Caco-2 (cell line): ENCODE measurements at regions not wholly inside any gene's neighbourhood (a gene's known extent, or its start where the extent isn't known, plus 50 kb on each side); places are given as distances from the start of the nearest gene placed in this dataset.

Source experiments
- BruUV-seq: library from RNA; stranded (reverse); fragments of 400-500 nt; replicated peaks from 2 replicates; lab custom pipeline; 2021; lab: Mats Ljungman, UMichigan
- CTCF ChIA-PET: fragments of 300-600 bp; sonication (Branson Sonifier 250); formaldehyde crosslinking; loops from one replicate; lab custom pipeline; 2022; ENCODE audit warnings: antibody characterized with exemption; lab: Charles Lee
- POLR2A ChIA-PET: fragments of 300-600 bp; sonication (Branson Sonifier 250); formaldehyde crosslinking; loops from one replicate; lab custom pipeline; 2022; ENCODE audit warnings: antibody characterized with exemption; lab: Charles Lee
- DNase-seq, 2 experiments: peaks; one replicate each; pipeline versions ENCODE4 v3.0.0 to v3.0.0-alpha.2; 2020 to 2022
- H3K27me3 ChIP-seq: replicated peaks from 2 replicates; pipeline ENCODE4 v1.6.0; 2011; ENCODE audit warnings: low read length; ENCODE audit not compliant: control insufficient read depth, insufficient read depth
- H3K36me3 ChIP-seq: 2 replicates; pipeline ENCODE4 v1.5.1; 2011; ENCODE audit warnings: low read length; ENCODE audit not compliant: control insufficient read depth, insufficient read depth
- H3K4me1 ChIP-seq: fragments of 250-450 bp; sonication (Bioruptor Pico); 2 replicates; pipeline ENCODE4 v1.5.1; 2020; ENCODE audit warnings: mild to moderate bottlenecking
- H3K4me3 ChIP-seq: 2 replicates; pipeline ENCODE4 v1.5.1; 2011; ENCODE audit warnings: low read depth, mild to moderate bottlenecking, control low read depth, low read length
- H3K9me3 ChIP-seq: fragments of 250-450 bp; sonication (Bioruptor Pico); 2 replicates; pipeline ENCODE4 v1.5.1; 2020; ENCODE audit warnings: mild to moderate bottlenecking, moderate library complexity
- H3K27ac Mint-ChIP-seq: one replicate; pipeline ENCODE4 v1.8.0; 2022; ENCODE audit warnings: mixed read lengths; ENCODE audit not compliant: unreplicated experiment
- H3K27me3 Mint-ChIP-seq: one replicate; pipeline ENCODE4 v1.8.0; 2022; ENCODE audit warnings: mixed read lengths; ENCODE audit not compliant: insufficient read depth, unreplicated experiment
- H3K36me3 Mint-ChIP-seq: one replicate; pipeline ENCODE4 v1.8.0; 2022; ENCODE audit warnings: mild to moderate bottlenecking, mixed read lengths; ENCODE audit not compliant: insufficient read depth, unreplicated experiment
- H3K4me1 Mint-ChIP-seq: one replicate; pipeline ENCODE4 v1.8.0; 2022; ENCODE audit warnings: low read depth, mixed read lengths; ENCODE audit not compliant: unreplicated experiment
- H3K4me3 Mint-ChIP-seq: one replicate; pipeline ENCODE4 v1.8.0; 2022; ENCODE audit warnings: mild to moderate bottlenecking, moderate library complexity, mixed read lengths; ENCODE audit not compliant: unreplicated experiment
- H3K9me3 Mint-ChIP-seq: one replicate; pipeline ENCODE4 v1.8.0; 2022; ENCODE audit warnings: mixed read lengths; ENCODE audit not compliant: unreplicated experiment
- intact Hi-C: fragments of 100-400 bp; cut with micrococcal nuclease; formaldehyde crosslinking; loops from one replicate; pipeline ENCODE4 v1.10.0; 2022; ENCODE audit not compliant: unreplicated experiment
- TF ChIP-seq, protein P1 (sequence below), 2 experiments: fragments of 200-600 bp in 1 of 2; IDR thresholded peaks; 1 replicate in 1 of 2; 2 replicates in 1 of 2; pipeline versions ENCODE4 v1.5.1 to v1.8.0; 2011 to 2022; ENCODE audit warnings: antibody characterized with exemption in 1 of 2, control low read depth in 1 of 2, inconsistent platforms in 1 of 2, low read depth in 1 of 2, low read length in 1 of 2, mild to moderate bottlenecking in 1 of 2, moderate library complexity in 1 of 2; ENCODE audit not compliant: insufficient read depth in 1 of 2, severe bottlenecking in 1 of 2, unreplicated experiment in 1 of 2

DNA sequence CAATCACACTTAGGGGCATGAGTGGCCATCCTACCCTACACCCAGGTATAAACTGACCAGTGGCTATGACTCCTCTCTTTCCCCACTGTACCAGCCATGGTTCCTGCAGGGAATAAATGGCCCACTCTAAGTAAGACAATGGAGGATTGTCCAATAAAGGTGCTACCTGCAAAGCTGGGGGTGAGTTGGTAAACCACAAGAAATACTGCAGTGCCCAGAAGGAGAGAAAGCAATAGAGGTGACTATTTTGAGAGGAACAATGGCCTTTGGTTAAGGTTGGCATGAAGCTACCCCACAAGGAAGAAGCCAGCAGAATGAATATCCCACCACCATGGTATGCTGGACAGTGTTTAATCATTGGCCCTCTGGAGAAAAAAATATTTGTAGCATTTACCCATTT is 233.3 kb upstream of the ECI2 start:
- Histone ChIP-seq H3K4me3 (no peak overlapping the region), H3K27me3 (no peaks in the 10 kb centered on the region; the same call in 1 of the 2 replicates), H3K9me3 (no peaks in the 10 kb centered on the region), H3K36me3 (no peaks in the 10 kb centered on the region), H3K4me1 (no peaks in the 10 kb centered on the region)
- ChIA-PET CTCF (no interaction called here), POLR2A (no interaction called here)
- intact Hi-C loops = no loop called here
- H3K9me3 Mint-ChIP-seq = no peaks in the 10 kb centered on the region
- no peak for DNase-seq
- H3K4me1 Mint-ChIP-seq = no peaks in the 10 kb centered on the region
- H3K36me3 Mint-ChIP-seq = no peaks in the 10 kb centered on the region
- H3K27me3 Mint-ChIP-seq = no peaks in the 10 kb centered on the region
- H3K4me3 Mint-ChIP-seq = no peak overlapping the region
- TF ChIP-seq, protein P1, sequence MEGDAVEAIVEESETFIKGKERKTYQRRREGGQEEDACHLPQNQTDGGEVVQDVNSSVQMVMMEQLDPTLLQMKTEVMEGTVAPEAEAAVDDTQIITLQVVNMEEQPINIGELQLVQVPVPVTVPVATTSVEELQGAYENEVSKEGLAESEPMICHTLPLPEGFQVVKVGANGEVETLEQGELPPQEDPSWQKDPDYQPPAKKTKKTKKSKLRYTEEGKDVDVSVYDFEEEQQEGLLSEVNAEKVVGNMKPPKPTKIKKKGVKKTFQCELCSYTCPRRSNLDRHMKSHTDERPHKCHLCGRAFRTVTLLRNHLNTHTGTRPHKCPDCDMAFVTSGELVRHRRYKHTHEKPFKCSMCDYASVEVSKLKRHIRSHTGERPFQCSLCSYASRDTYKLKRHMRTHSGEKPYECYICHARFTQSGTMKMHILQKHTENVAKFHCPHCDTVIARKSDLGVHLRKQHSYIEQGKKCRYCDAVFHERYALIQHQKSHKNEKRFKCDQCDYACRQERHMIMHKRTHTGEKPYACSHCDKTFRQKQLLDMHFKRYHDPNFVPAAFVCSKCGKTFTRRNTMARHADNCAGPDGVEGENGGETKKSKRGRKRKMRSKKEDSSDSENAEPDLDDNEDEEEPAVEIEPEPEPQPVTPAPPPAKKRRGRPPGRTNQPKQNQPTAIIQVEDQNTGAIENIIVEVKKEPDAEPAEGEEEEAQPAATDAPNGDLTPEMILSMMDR (IDR thresholded peaks at IDR 0.05; ENCODE audit: insufficient read depth in 1 of 2, low read depth in 1 of 2, low read length in 1 of 2, severe bottlenecking in 1 of 2, unreplicated experiment in 1 of 2) = no peak
- no TSS peak for BruUV-seq
- H3K27ac Mint-ChIP-seq = no peak overlapping the region

DNA sequence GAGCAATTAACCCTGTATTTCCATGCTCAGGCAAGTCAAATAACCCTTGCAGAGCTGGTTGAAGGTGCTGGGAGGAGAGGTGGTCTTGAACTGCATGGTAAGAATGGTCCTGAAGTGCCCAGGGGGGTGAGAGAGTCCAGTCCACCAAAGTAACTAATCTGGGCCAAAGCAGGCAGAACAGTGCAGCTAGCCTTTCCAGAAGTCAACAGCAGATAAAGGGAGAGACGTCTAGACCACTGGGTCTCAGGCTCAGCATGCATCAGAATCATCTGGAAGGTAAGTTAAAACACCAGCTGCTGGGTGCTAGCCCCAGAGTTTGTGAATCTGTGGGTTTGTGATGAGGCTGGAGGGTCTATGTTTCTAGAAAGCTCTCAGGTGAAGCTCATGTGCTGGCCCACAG is 232.3 kb upstream of the ECI2 start:
- ChIA-PET CTCF (no interaction called here), POLR2A (no interaction called here)
- Histone ChIP-seq H3K4me1 (no peaks in the 10 kb centered on the region), H3K36me3 (no peaks in the 10 kb centered on the region), H3K27me3 (no peaks in the 10 kb centered on the region; the same call in 1 of the 2 replicates), H3K4me3 (no peak overlapping the region), H3K9me3 (no peaks in the 10 kb centered on the region)
- no peaks in the 10 kb centered on the region for H3K4me1 Mint-ChIP-seq
- no peak overlapping the region for H3K27ac Mint-ChIP-seq
- BruUV-seq = no TSS peak
- no peak for DNase-seq
- no peaks in the 10 kb centered on the region for H3K36me3 Mint-ChIP-seq
- TF ChIP-seq, protein P1 (IDR thresholded peaks at IDR 0.05; ENCODE audit: insufficient read depth in 1 of 2, low read depth in 1 of 2, low read length in 1 of 2, severe bottlenecking in 1 of 2, unreplicated experiment in 1 of 2) = no peak
- H3K4me3 Mint-ChIP-seq = no peak overlapping the region
- H3K9me3 Mint-ChIP-seq = no peaks in the 10 kb centered on the region
- intact Hi-C loops = no loop called here
- H3K27me3 Mint-ChIP-seq = no peaks in the 10 kb centered on the region

DNA sequence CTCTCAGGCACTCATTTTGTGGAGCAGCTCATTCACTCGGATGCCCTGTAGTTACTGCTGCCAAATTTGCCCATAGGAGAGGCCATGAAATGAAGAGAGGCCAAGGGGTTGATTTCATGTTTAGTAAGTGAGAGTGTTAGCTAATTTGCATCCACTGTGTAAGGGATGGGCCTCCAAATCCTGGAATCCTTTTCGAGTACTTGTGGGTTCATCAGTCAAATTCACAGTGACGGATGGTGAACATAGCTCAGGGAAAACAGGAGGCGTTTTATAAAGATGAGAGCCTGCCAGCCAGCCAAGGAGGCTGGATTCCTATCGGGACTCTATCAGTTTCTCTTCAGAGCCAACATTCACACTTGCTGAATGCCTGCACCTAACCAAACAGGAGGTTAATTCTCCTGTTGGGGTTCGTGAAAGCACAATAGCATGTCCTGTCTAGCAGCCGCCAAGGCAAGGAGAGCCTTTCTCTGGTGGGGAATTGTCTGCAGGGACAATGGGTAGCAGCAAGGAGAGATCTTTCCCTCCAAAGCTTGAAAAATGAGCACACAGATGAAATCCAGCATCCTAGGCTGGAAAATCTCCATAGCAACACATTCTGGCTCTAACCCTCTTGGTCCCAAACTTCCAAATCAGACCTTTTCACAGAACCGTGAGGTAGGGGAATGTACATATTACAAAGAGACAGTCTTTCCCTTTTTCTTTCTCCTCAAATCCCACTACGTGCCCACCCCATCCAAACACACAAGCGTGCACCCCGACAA is 231.4 kb upstream of the ECI2 start:
- Histone ChIP-seq H3K9me3 (no peaks in the 10 kb centered on the region), H3K4me3 (no peak overlapping the region), H3K27me3 (no peaks in the 10 kb centered on the region; the same call in 1 of the 2 replicates), H3K36me3 (no peaks in the 10 kb centered on the region), H3K4me1 (no peaks in the 10 kb centered on the region)
- BruUV-seq = no TSS peak
- H3K27me3 Mint-ChIP-seq = no peaks in the 10 kb centered on the region
- TF ChIP-seq, protein P1 (IDR thresholded peaks at IDR 0.05; ENCODE audit: insufficient read depth in 1 of 2, low read depth in 1 of 2, low read length in 1 of 2, severe bottlenecking in 1 of 2, unreplicated experiment in 1 of 2) = no peak
- DNase-seq = no peak
- ChIA-PET POLR2A (no interaction called here), CTCF (no interaction called here)
- no peaks in the 10 kb centered on the region for H3K36me3 Mint-ChIP-seq
- no peak overlapping the region for H3K4me3 Mint-ChIP-seq
- no peak overlapping the region for H3K27ac Mint-ChIP-seq
- H3K9me3 Mint-ChIP-seq = no peaks in the 10 kb centered on the region
- intact Hi-C loops = no loop called here
- H3K4me1 Mint-ChIP-seq = no peaks in the 10 kb centered on the region
